ENCODE measurements at regions not wholly inside any gene's neighbourhood (a gene's known extent, or its start where the extent isn't known, plus 50 kb on each side); places are given as distances from the start of the nearest gene placed in this dataset.

DNA sequence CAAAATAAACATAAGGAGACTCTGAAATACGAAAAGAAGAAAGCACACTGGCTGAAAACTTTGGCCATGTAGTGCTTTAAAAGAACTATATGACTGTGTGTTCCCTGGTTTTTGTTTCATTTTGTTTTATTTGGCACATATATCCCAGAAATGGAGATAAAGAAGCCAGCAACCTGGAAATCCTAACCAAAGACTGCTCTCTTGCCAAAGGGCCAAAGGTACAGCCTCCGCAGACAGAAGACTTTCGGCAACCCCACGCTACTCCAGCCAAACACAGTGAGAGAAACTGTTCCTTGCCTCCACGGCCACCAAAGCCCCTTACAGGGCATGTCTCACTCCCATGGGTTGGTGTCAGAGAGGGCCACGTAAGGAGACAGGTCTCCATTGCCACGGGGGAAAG, 381.2 kb upstream of the NETO1 start:
- intact Hi-C loops (cut with DNase I; ENCODE audit: low total_unique reads) (no loop called here), in situ Hi-C loops (cut with MboI; ENCODE audit: low pct_ligation_motif_present in 1 of 4, low pct_unique_long_range_greater_than_20kb in 1 of 4, low sequenced_read_pairs in 3 of 4) (no loop called here)
- TF ChIP-seq POLR2A (IDR thresholded peaks at IDR 0.05) (no peak), EP300 (IDR thresholded peaks at IDR 0.05; ENCODE audit: low read depth) (no peak), POLR2AphosphoS5 (IDR thresholded peaks at IDR 0.05) (no peak)
- TF ChIP-seq, protein P1, sequence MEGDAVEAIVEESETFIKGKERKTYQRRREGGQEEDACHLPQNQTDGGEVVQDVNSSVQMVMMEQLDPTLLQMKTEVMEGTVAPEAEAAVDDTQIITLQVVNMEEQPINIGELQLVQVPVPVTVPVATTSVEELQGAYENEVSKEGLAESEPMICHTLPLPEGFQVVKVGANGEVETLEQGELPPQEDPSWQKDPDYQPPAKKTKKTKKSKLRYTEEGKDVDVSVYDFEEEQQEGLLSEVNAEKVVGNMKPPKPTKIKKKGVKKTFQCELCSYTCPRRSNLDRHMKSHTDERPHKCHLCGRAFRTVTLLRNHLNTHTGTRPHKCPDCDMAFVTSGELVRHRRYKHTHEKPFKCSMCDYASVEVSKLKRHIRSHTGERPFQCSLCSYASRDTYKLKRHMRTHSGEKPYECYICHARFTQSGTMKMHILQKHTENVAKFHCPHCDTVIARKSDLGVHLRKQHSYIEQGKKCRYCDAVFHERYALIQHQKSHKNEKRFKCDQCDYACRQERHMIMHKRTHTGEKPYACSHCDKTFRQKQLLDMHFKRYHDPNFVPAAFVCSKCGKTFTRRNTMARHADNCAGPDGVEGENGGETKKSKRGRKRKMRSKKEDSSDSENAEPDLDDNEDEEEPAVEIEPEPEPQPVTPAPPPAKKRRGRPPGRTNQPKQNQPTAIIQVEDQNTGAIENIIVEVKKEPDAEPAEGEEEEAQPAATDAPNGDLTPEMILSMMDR (IDR thresholded peaks at IDR 0.05): no peak
- H3K36me3 ChIP-seq: no peaks in the 10 kb centered on the region
- WGBS, 2 donors (ENCODE audit: low coverage in 1 of 2): 50 to 69% methylated on average over 1 to 7 of the region's 7 CpGs
- no peaks in the 10 kb centered on the region for H3K4me1 ChIP-seq
- no peaks in the 10 kb centered on the region for H3K27me3 ChIP-seq
- H3K9me3 ChIP-seq: no peaks in the 10 kb centered on the region
- DNase-seq: no peak
- no peak overlapping the region for H3K4me3 ChIP-seq
- H3K27ac ChIP-seq: no peak overlapping the region

DNA sequence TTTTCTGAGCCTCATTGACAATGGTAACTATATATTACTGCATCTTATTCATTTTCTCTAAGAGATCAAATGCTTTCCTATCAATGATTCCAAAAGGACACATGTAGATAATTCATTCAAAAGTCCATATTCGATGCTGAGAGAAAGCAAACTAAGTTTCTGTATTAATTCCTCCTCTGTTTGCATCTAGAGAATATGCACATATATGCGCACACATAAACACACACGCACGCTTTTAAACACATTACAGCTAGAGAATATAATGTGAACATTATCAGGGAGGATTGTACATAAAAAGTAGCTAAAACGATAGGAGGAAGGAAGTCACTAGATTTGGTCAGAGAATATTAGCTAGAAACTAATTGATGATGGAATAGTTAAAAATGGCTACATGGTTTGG, 379.0 kb upstream of the NETO1 start:
- WGBS, 2 donors (ENCODE audit: low coverage in 1 of 2): 83 to 89% methylated on average over 5 of the region's 5 CpGs
- TF ChIP-seq POLR2AphosphoS5 (IDR thresholded peaks at IDR 0.05) (no peak), POLR2A (IDR thresholded peaks at IDR 0.05) (no peak), EP300 (IDR thresholded peaks at IDR 0.05; ENCODE audit: low read depth) (no peak)
- TF ChIP-seq, protein P1 (IDR thresholded peaks at IDR 0.05): no peak
- in situ Hi-C loops (cut with MboI; ENCODE audit: low pct_ligation_motif_present in 1 of 4, low pct_unique_long_range_greater_than_20kb in 1 of 4, low sequenced_read_pairs in 3 of 4): no loop called here
- Histone ChIP-seq H3K4me1 (no peaks in the 10 kb centered on the region), H3K9me3 (no peaks in the 10 kb centered on the region), H3K36me3 (no peaks in the 10 kb centered on the region), H3K4me3 (no peak overlapping the region), H3K27me3 (no peaks in the 10 kb centered on the region), H3K27ac (no peak overlapping the region)
- no peak for DNase-seq
- intact Hi-C loops (cut with DNase I; ENCODE audit: low total_unique reads): no loop called here

DNA sequence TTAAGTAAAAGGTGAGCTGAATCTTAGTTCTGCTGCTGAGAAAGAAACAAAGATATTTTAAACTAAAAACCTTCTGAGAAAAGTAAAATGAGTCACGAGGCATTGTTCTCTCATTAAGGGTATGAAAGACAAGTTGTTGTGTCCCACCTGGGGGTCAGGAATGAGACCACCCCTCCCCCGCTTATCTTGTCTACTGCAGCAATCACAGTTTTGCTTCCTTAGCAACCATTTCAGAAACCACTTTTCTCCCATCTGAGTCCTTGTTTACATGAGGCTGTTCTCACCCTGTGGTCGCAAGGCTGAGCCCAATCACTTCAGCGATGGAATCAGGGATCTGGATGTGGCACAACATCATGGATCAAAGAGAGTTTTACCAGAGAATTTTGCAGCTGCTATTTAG, 377.6 kb upstream of the NETO1 start:
- Histone ChIP-seq H3K4me1 (no peaks in the 10 kb centered on the region), H3K27ac (no peak overlapping the region), H3K4me3 (no peak overlapping the region), H3K9me3 (no peaks in the 10 kb centered on the region), H3K36me3 (no peaks in the 10 kb centered on the region), H3K27me3 (no peaks in the 10 kb centered on the region)
- no peak for TF ChIP-seq EP300 (IDR thresholded peaks at IDR 0.05; ENCODE audit: low read depth)
- TF ChIP-seq, protein P1 (IDR thresholded peaks at IDR 0.05): no peak
- no peak for TF ChIP-seq POLR2A (IDR thresholded peaks at IDR 0.05)
- TF ChIP-seq POLR2AphosphoS5 (IDR thresholded peaks at IDR 0.05): no peak
- in situ Hi-C loops (cut with MboI; ENCODE audit: low pct_ligation_motif_present in 1 of 4, low pct_unique_long_range_greater_than_20kb in 1 of 4, low sequenced_read_pairs in 3 of 4) (no loop called here), intact Hi-C loops (cut with DNase I; ENCODE audit: low total_unique reads) (no loop called here)
- 50 to 64% methylated on average over 4 of the region's 4 CpGs for WGBS, 2 donors (ENCODE audit: low coverage in 1 of 2)
- no peak for DNase-seq

DNA sequence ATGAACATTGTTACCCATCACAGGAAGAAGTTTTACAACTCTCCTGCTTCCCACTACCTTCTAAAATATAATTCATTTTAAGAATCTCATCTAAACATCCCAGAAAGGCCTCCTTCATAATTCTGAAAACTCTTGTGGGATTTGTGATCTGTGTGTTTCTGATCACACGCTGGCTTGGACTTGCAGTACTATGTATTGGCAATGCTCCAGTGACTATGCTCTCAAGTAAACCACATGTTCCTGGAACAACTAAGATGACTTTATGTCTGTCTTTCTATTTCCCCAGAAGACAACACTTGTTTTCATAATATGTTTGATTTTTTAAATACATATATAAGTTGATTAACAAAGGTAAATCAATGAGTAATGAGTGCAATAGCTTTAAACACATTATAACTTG, 376.6 kb upstream of the NETO1 start:
- Histone ChIP-seq H3K4me1 (no peaks in the 10 kb centered on the region), H3K27me3 (no peaks in the 10 kb centered on the region), H3K36me3 (no peaks in the 10 kb centered on the region), H3K4me3 (no peak overlapping the region), H3K27ac (no peak overlapping the region), H3K9me3 (no peaks in the 10 kb centered on the region)
- intact Hi-C loops (cut with DNase I; ENCODE audit: low total_unique reads): no loop called here
- 50 to 72% methylated on average over 1 of the region's 1 CpG for WGBS, 2 donors (ENCODE audit: low coverage in 1 of 2)
- TF ChIP-seq EP300 (IDR thresholded peaks at IDR 0.05; ENCODE audit: low read depth): no peak
- TF ChIP-seq, protein P1 (IDR thresholded peaks at IDR 0.05): no peak
- no peak for TF ChIP-seq POLR2AphosphoS5 (IDR thresholded peaks at IDR 0.05)
- no peak for TF ChIP-seq POLR2A (IDR thresholded peaks at IDR 0.05)
- no peak for DNase-seq
- in situ Hi-C loops (cut with MboI; ENCODE audit: low pct_ligation_motif_present in 1 of 4, low pct_unique_long_range_greater_than_20kb in 1 of 4, low sequenced_read_pairs in 3 of 4): no loop called here

Measured in transverse colon (tissue), 4 donors.